CD4-positive, alpha-beta T cell treated with Interleukin-2 at 100 ng/mL for 4 hours (primary cell): ENCODE measurements at regions not wholly inside any gene's neighbourhood (a gene's known extent, or its start where the extent isn't known, plus 50 kb on each side); places are given as distances from the start of the nearest gene placed in this dataset.
"Not testable (repeated sequence)": the region's sequence is repeated elsewhere in the genome, so short reads cannot be mapped to it uniquely, and the experiment has no call there.

Experiments used
- DNase-seq: peaks from one replicate; pipeline ENCODE4 v3.0.0-alpha.2; 2020; ENCODE audit warnings: low spot score

DNA sequence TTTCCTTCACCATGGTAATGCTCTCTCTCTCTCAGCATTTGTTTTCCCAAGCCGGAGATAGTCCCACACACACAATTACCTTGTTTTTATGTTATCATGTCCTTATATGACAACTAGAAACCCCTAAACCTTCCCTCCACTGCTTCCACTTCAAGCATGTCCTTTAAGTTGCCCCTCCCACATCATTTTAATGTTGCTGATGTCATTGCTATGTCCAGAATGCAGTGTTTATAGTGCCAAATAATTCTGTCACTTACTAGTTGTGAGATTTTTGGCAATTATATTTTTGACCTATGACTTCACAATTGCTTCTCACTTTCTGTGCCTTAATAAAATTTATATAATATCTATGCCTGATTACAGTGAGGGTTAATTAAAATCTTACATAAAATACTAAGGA is 645.9 kb downstream of the XPNPEP1 start:
- DNase-seq = no peak

DNA sequence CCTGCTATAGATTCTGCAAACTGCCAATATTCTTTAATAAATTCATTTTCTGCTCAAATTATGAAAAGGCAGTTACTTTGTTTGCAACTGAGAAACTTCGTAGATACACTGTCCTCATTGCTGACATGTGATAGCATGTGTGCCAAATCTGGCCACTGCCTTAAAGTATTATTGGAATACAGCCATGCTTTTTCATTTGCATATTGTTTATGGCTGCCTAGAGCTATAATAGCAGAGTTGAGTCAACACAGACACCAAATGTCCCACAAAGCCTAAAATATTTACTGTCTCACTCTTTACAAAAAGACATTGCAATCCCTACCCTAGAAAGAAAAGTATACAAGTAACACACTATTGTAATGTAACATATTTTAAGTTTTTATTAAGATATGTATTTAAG is 647.4 kb downstream of the XPNPEP1 start:
- no peak for DNase-seq

DNA sequence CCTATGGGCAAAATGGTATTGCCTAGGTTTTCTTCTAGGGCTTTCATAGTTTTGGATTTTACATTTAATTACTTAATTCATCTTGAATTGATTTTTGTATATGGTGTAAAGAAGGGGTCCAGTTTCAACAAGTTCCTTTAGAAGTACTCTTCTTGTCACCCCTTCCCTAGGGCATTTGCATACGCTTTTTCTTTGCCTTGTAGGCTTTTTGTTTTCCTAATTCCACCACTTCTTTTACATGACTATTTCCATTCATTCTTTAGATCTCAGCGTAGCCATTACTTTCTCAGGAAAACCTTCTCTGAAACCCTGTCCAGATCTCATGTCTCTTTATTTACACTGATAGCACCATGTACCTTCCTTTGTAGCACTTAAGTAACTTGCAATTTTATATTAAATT is 648.6 kb downstream of the XPNPEP1 start:
- DNase-seq = no peak

DNA sequence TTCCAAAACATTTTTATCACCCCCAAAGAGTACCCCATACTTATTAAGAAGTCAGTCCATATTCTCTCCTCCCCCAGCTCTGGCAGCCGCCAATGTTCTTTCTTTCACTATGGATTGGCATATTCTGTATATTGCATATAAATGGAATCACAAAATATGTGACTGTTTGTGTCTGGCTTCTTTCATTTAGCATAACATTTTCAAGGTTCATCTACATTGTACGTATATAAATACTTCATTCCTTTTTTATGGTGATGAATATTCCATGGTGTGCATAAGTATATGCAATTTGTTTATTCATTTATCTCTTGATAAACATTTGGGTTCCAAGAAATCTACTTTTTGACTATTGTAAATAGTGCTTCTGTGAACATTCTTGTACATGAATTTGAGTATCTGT is 653.1 kb downstream of the XPNPEP1 start:
- DNase-seq = no peak

DNA sequence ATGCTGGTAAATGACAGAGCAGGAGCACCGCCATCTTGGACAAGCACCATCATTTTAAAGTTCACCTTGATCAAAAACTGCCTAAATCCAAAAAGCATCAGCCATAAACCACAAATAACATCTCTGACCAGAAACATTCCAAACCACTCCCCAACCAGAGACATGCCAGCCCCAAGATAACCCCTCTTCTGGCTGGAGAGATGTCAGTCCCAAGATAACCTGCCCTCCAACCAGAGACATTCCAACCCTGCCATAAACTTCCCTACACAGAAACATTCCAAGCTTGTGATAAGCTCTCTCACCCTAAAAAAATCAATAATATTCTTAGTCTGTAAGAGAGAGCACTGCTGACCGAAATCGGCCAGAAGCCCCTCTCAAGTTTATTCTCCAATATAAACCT is 659.3 kb downstream of the XPNPEP1 start:
- no peak for DNase-seq

DNA sequence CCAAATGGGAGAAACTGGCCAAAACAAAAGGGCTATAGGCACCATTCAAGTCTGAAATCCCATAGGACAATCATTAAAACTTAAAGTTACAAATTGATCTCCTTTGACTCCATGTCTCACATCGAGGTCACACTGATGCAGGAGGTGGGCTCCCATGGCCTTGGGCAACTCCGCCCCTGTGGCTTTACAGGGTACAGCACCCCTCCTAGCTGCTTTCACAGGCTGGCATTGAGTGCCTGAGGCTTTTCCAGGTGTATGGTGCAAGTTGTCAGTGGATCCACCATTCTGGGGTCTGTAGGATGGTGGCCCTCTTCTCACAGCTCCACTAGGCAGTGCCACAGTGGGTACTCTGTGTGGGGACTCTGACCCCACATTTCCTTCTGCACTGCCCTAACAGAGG is 662.1 kb downstream of the XPNPEP1 start:
- no peak for DNase-seq

DNA sequence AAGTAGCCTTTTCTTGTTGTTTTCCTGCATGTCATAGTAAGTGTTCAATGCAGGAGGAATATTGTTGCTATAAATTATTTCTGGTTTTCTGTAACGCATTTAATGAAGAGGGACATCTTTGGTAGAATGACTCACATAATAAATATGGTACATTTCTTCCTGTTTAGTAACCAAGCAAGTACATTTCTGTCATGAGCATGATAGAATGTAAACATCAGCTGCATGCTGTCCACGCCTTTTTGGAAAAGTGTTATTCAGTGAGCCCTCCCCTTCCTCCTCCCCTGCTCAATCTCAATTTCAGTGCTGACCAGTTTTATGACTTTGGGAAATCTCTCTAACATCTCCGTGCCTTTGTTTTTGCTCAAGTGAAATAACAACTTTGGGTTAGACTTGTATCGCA is 664.0 kb downstream of the XPNPEP1 start:
- no peak for DNase-seq

DNA sequence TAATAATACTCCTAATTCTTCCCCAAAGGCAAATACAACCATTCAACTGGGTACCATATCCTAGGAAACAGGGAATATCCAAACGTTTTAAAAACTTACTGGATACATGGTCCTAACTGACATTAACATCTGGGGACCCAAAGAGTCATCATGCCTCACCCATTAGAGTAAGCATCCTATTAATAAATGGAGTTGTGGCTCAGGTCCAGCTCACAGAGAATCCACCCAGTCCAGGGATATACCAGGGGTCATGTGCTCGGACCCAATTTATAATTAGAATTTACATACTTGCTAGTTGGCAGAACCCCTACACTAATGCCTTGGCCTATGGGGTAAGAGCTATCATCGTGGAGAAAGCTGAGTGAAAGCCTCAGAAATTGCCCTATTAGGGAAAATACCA is 670.0 kb downstream of the XPNPEP1 start:
- no peak for DNase-seq

DNA sequence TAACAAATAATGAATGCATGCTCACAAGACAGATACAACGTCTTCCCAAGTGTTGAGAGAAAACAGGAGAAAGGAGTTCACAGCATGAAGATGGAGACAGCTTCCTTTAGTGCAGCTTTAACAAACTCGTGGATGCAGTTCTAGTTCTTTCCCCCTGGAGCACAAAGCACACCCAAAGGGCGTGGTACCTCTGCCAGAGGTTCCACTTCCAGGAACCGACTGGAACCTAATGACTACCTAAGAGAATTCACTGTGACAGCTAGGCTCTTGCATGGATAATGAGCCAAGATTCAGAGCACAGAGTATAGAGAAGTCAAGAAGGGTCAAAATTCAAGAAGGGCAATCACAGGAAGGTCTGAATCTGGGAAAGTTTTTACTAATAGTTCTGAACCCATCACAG is 673.2 kb downstream of the XPNPEP1 start:
- DNase-seq = no peak

DNA sequence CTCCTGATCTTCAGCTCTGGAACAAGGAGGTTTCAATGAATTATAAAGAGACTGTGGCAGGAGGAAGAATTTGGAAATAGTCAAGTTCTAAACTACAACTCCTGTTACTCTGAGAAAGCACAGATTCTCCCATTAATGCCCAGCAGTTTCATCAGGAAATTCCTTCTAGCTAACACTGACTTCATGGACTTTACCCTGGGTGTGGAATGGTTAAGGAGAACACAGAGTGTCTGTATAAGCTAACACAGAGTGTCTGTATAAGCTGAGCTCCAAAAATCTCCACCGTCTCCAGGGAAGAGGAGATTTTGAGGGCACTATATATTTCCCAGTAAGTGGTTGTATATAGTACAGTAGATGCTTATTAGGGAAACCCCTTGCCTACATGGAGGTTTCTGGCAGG is 675.5 kb downstream of the XPNPEP1 start:
- no peak for DNase-seq

DNA sequence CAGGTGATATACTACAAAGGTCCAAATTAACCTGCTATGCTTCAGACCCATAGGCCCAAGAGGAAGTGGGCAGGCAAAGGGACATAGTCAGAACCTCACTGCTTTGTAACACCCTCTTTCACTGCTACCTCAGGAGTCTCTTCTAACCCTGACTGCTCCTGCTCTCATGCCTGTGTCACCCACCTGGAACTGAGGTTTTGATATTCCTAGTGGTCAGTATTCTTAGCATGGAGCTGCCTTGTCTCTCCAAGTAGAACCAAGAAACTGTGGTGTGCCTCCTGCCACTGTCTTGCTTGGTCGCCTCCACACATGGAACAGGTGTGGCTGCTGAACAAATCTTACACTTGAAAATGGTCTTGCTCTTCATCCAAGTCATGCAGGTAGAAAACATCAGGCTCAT is 677.5 kb downstream of the XPNPEP1 start:
- DNase-seq = no peak

DNA sequence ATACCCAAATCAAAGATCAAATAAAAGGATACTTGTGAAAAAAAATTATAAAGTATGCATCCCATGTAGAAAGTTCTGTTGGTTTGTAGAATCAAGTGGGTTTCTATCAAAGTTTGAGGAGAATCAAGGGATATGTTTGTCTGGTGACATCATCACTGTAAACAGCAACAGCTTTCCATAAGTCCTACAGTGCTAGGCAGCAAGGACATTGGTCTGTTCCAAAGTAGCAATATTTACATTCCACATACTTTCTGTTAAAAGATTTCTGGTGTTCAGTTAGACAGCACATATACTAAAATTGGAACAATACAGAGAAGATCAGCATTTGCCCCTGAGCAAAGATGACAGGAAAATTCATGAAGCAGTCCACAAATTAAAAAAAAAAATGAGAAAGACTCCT is 683.9 kb downstream of the XPNPEP1 start:
- DNase-seq = no peak

DNA sequence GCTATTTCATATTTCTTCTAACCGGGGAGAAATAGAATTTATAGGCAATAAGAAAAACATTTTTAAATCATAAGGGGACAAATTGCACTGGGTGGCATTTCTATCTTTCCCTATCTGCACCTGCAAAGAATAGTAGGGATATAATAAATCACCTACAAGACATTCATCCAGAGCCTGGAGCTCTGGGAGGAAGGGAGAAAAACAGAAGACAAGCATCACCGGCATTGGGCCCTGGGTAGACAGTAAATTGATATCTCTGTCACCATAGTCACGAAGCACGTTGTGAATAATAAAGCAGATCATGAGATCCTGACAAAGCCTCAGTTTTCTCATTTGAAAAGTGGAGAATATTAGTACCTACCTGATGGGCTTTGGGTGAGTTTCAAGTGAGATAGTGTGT is 685.6 kb downstream of the XPNPEP1 start:
- no peak for DNase-seq

DNA sequence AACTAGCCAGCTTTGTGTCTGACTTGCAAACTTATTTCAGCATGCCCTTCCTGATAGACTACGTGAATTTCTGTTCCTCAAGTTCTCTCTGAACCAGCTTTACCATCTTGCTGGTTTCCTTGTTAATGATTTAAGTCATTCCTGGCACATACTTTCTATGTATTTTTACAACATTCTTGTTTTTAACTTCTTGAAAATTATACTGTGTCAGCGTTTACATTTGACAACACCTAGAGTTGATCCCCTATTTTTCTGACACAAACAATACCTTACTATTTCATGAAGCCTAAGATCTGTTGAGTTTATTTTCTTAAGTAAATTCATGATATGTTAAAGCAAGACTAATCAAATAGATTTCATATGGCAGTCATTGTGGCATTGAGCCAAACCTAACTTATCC is 686.3 kb downstream of the XPNPEP1 start:
- DNase-seq = no peak

DNA sequence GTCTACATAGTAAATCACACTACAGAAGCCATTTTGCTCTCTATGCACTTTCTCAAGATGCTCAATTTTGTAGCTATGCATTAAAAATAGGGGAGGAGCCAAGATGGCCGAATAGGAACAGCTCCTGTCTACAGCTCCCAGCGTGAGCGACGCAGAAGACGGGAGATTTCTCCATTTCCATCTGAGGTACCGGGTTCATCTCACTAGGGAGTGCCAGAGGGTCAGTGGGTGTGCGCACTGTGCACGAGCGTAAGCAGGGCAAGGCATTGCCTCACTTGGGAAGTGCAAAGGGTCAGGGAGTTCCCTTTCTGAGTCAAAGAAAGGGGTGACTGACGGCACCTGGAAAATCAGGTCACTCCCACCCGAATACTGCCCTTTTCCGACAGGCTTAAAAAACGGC is 699.8 kb downstream of the XPNPEP1 start:
- DNase-seq = not testable (repeated sequence)

DNA sequence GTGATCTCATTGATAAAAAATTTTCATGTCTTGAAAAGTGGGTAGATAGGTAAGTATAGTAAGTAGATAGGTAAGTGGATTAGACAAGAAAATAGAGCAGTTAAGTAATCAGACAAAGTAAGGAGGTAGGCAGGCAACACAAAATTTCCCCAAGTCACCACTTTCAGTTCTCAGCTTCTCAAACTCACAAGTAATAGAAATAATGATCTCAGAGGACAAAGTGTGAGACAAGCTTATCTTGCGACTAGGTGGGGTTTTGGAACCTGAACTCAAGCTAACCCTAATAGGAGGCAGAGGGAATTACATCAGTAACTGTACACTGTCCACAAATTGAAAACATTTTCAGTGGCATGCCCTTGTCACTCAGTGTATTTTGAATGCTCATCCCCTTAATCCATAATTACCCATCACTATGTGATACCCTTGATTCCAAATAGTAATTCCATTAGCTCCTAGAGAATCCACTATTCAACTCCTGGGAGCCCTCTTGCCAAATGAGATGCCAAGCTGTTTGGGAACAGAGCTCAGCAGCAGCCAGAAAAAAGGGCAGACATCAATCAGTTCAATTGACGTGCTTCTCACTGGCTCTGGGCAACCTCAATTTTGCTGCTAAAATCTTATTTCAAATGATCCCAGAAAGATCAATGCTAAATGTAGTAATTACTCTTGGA is 703.2 kb downstream of the XPNPEP1 start:
- DNase-seq = no peak

DNA sequence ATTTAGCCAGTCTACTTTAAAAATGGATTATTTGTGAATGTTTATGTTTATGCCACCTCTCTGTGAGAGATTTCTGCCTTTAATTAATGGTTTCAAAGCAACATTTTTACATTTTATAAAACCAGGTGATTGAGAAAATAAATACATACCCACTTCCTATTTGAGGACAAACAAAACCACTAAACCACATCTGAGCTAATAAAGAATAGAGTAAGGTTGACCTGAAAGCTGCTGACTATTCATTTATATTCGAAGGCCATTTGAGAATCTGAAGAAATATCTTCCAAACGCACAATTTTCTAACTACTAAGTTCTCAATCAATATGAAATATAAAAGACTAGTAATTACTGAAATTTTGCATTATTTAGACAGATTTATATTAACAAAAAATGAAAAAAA is 705.1 kb downstream of the XPNPEP1 start:
- no peak for DNase-seq

DNA sequence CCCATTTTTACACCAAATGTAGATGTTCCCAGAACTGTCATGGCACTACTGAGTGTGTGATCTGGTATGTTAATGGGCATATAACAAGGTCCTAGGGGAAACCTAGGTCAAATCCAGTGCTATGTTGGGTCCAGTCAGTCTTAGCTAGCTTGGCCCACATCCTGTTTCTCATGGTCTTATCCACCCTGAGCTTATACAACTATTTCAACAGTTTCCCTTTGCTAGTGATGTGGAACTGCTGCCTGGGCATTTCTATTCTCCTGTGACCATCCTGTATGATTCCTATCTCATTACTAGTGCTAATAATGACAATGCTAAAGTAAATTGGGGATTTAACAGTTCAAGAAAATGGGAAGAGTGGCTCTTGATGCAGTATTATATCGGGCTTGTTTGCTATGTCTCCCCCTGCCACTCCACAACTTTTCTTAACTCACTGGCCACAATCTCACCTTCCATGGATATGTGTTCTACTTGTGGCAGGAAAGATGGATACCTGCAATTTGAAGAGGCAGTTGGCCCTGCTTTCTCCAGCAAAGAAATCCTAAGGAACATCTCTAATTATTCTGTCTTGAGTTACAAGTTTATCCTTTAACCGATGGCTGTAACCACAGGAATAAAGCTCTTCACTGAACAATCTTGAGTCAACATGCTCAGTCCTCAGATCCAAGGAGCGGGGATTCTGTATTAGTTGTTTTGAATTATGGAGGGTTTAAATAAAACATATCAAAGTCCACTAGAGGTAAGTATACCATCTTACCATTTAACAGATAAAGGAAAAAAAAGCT is 707.8 kb downstream of the XPNPEP1 start:
- no peak for DNase-seq

DNA sequence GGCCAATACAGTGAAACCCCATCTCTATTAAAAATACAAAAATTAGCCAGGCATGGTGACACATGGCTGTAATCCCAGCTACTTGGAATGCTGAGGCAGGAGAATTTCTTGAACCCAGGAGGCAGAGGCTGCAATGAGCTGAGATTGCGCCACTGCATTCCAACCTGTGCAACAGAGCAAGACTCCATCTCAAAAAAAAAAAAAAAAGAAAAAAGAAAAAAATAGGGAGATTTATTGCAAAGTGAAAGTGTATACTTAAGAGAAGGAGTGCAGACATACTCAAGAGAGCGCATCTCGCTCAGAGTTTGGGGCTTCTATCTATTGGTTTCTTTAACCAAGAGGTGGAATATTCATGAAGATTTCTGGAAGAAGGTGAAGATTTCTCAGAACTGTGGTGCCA is 708.4 kb downstream of the XPNPEP1 start:
- not testable (repeated sequence) for DNase-seq

DNA sequence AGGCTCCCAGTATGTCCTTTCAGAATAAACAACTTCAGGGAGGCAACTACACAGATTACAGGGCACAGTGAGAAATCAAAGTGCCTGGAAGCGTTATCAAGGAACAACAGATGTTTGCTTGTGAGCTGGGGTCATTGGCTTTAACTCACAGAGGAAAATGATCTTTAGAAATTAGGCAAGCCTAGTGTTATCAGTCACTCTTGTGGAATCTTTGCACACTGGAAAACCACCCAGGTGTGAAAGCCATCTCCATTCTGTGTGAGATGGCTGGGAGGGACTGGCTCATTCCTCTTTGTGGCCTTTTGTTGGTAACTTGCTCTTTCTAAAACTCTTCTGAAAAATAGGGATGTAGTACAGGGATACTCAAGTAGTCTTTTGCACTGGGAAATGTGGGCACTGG is 716.0 kb downstream of the XPNPEP1 start:
- no peak for DNase-seq

DNA sequence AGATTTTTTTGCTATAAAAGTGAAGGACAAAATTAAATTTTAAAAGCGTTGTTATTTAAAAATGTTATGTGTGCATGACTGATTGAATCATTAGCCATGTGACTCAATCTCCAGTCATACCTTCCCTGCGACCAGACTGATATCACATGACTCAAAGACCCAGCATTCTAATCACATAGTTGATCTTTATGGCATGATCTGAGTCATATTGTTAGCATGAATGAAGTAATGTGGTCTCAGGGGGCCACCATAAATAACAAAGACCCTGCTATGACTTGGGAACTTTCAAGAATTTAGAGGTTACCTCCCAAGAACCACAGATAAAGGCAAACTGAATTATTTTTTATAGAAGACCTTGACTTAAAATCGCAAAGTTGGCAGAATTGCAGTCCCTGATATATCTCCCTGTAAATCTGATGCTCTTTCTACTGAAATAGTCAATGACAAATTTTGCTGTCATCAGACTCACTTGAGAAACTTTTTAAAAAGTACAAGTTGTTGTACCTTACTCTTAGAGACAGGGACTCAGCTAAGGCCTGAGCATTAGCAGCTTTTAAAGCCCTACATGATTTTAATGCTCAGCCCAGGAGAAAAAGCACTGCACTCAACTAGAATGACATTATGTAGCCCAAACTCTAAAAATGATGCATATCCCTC is 717.3 kb downstream of the XPNPEP1 start:
- DNase-seq = no peak

DNA sequence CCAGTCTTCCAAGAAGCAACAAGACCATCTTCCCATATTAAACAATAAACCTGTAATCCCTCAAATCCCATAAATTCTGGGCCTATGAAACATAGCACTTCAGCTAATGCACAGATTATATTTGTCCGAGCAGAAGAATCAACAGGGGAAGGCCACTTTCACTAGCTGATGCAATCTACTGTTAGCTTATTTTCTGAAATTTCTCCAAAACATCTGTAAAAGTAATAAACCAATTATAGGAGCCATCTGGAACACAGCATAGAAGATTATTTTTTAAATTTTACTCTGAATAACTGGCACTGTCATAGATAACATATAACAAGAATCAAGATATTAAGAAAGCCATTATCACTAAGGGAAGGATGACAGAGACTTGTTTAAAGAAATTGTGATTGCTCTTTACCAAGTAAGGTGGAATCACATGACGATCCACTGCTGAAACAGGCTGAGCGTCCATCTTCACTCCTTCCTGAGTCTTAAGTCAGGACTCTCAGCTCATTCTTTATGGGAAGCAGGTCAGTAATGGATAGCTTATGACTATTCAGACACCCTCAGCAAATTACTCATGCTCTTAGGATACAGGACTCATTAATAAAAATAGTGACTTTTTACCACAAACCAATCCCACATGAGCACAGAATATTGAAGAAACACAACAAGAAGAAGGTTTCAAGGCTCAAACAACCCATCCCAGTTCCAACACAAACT is 719.5 kb downstream of the XPNPEP1 start:
- no peak for DNase-seq

DNA sequence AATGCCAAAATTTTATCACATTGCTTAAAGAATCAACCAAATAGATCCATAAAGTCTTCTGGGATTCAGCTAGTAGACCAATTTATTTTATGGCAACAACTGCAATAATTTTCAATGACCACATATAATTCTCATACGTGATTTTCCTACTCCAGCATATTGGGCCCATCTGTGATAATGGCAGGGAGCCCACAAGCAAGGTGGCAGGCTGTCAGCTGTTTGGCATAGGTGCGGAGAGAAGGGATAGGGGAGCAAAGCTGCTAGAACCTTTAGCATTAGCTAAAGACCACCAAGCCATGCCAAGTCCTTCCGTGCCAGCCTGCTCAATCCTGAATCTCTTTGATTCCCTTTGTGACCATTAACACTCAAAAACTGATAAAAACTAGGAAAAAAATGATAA is 721.2 kb downstream of the XPNPEP1 start:
- DNase-seq = no peak
